Gastrocnemius medialis (tissue), 4 donors: ENCODE measurements at regions not wholly inside any gene's neighbourhood (a gene's known extent, or its start where the extent isn't known, plus 50 kb on each side); places are given as distances from the start of the nearest gene placed in this dataset.

Source experiments
- POLR2A ChIP-seq, 2 donors: fragments of 450-650 bp; IDR thresholded peaks; one replicate each; pipeline ENCODE4 v1.6.1; 2017; ENCODE audit warnings: antibody characterized with exemption in 2 of 2, mild to moderate bottlenecking in 2 of 2, moderate library complexity in 2 of 2
- TF ChIP-seq, protein P1 (sequence below), 5 experiments: fragments of 450-650 bp in 3 of 5; fragments of 200-600 bp in 2 of 5; sonication (generic) in 2 of 5; IDR thresholded peaks in 4 of 5; conservative IDR thresholded peaks in 1 of 5; 1 replicate in 4 of 5; 2 replicates in 1 of 5; pipeline ENCODE4 v1.5.1; 2016 to 2019; ENCODE audit warnings: antibody characterized with exemption in 5 of 5, mild to moderate bottlenecking in 3 of 5, moderate library complexity in 3 of 5

- TF ChIP-seq, protein P1, sequence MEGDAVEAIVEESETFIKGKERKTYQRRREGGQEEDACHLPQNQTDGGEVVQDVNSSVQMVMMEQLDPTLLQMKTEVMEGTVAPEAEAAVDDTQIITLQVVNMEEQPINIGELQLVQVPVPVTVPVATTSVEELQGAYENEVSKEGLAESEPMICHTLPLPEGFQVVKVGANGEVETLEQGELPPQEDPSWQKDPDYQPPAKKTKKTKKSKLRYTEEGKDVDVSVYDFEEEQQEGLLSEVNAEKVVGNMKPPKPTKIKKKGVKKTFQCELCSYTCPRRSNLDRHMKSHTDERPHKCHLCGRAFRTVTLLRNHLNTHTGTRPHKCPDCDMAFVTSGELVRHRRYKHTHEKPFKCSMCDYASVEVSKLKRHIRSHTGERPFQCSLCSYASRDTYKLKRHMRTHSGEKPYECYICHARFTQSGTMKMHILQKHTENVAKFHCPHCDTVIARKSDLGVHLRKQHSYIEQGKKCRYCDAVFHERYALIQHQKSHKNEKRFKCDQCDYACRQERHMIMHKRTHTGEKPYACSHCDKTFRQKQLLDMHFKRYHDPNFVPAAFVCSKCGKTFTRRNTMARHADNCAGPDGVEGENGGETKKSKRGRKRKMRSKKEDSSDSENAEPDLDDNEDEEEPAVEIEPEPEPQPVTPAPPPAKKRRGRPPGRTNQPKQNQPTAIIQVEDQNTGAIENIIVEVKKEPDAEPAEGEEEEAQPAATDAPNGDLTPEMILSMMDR (IDR thresholded peaks at IDR 0.05 in 4 of 5, conservative IDR thresholded peaks at IDR 0.05 in 1 of 5), result no peak
- no peak for TF ChIP-seq POLR2A (IDR thresholded peaks at IDR 0.05)
These were observed 153.3 kb upstream of the VRK2 start for GRCh38 chr2:57893347-57893746.
